ENCODE measurements at regions not wholly inside any gene's neighbourhood (a gene's known extent, or its start where the extent isn't known, plus 50 kb on each side); places are given as distances from the start of the nearest gene placed in this dataset.

- TF ChIP-seq CTCF (conservative IDR thresholded peaks at IDR 0.05 in 1 of 2, IDR thresholded peaks at IDR 0.05 in 1 of 2; ENCODE audit: low read depth in 1 of 2, low read length in 2 of 2) (no peak), EZH2 (IDR thresholded peaks at IDR 0.05; ENCODE audit: low read length, missing control alignments) (no peak)
Measured at GRCh38 chr13:74190999-74191398, 56.8 kb upstream of the KLF12 start.

Measured in fibroblast of lung (primary cell).